Dendritic cell treated with granulocyte-macrophage colony-stimulating factor and Interleukin-4, amounts not matched to agents 40 ng/mL and 50 ng/mL, for 4 days (primary cell): ENCODE measurements at regions not wholly inside any gene's neighbourhood (a gene's known extent, or its start where the extent isn't known, plus 50 kb on each side); places are given as distances from the start of the nearest gene placed in this dataset.
"Not testable (repeated sequence)": the region's sequence is repeated elsewhere in the genome, so short reads cannot be mapped to it uniquely, and the experiment has no call there.

ENCODE experiments used
- H3K27ac Mint-ChIP-seq: one replicate; pipeline ENCODE4 v1.8.0; 2022; ENCODE audit warnings: mild to moderate bottlenecking, mixed read lengths
- H3K27me3 Mint-ChIP-seq: one replicate; pipeline ENCODE4 v1.8.0; 2022; ENCODE audit warnings: mild to moderate bottlenecking, mixed read lengths
- H3K36me3 Mint-ChIP-seq: one replicate; pipeline ENCODE4 v1.8.0; 2022; ENCODE audit warnings: low read depth, mixed read lengths
- H3K4me1 Mint-ChIP-seq: one replicate; pipeline ENCODE4 v1.8.0; 2022; ENCODE audit warnings: low read depth, mixed read lengths
- H3K4me3 Mint-ChIP-seq: one replicate; pipeline ENCODE4 v1.8.0; 2022; ENCODE audit warnings: mild to moderate bottlenecking, moderate library complexity, mixed read lengths
- H3K9me3 Mint-ChIP-seq: one replicate; pipeline ENCODE4 v1.8.0; 2022; ENCODE audit warnings: mixed read lengths
- intact Hi-C: fragments of 100-400 bp; cut with micrococcal nuclease; formaldehyde crosslinking; loops from one replicate; pipeline ENCODE4 v1.15.0; 2022

GRCh38 chr13:20332361-20333096, 100.4 kb upstream of the GJB6 start:
- peaks cover 10% of the 10 kb centered on the region for H3K27me3 Mint-ChIP-seq
- H3K4me3 Mint-ChIP-seq = no peak overlapping the region
- peaks cover 29% of the 10 kb centered on the region for H3K4me1 Mint-ChIP-seq
- intact Hi-C loops = no loop called here
- no peaks in the 10 kb centered on the region for H3K36me3 Mint-ChIP-seq
- peaks cover 11% of the 10 kb centered on the region for H3K9me3 Mint-ChIP-seq
- no peak overlapping the region for H3K27ac Mint-ChIP-seq

GRCh38 chr13:20331949-20332348, 99.8 kb upstream of the GJB6 start:
- Mint-ChIP-seq H3K4me3 (no peak overlapping the region), H3K9me3 (peaks cover 11% of the 10 kb centered on the region), H3K27me3 (peaks cover 6% of the 10 kb centered on the region), H3K36me3 (no peaks in the 10 kb centered on the region), H3K27ac (no peak overlapping the region), H3K4me1 (peaks cover 23% of the 10 kb centered on the region)
- intact Hi-C loops = no loop called here

GRCh38 chr13:20331419-20331818, 99.3 kb upstream of the GJB6 start:
- H3K27ac Mint-ChIP-seq = no peak overlapping the region
- intact Hi-C loops = no loop called here
- H3K9me3 Mint-ChIP-seq = peaks cover 15% of the 10 kb centered on the region
- H3K4me3 Mint-ChIP-seq = no peak overlapping the region
- H3K36me3 Mint-ChIP-seq = no peaks in the 10 kb centered on the region
- H3K27me3 Mint-ChIP-seq = peaks cover 4% of the 10 kb centered on the region
- H3K4me1 Mint-ChIP-seq = peaks cover 19% of the 10 kb centered on the region

GRCh38 chr13:20326809-20327208, 94.7 kb upstream of the GJB6 start:
- no peaks in the 10 kb centered on the region for H3K4me1 Mint-ChIP-seq
- no peak overlapping the region for H3K4me3 Mint-ChIP-seq
- H3K9me3 Mint-ChIP-seq = peaks cover 38% of the 10 kb centered on the region
- no peaks in the 10 kb centered on the region for H3K36me3 Mint-ChIP-seq
- no peak overlapping the region for H3K27ac Mint-ChIP-seq
- intact Hi-C loops = no loop called here
- H3K27me3 Mint-ChIP-seq = peaks cover 5% of the 10 kb centered on the region

- Mint-ChIP-seq H3K4me1 (no peaks in the 10 kb centered on the region), H3K9me3 (peaks cover 38% of the 10 kb centered on the region), H3K27me3 (peaks cover 10% of the 10 kb centered on the region), H3K36me3 (no peaks in the 10 kb centered on the region), H3K27ac (no peak overlapping the region), H3K4me3 (no peak overlapping the region)
- intact Hi-C loops = no loop called here
Observed at GRCh38 chr13:20326276-20326675, 94.2 kb upstream of the GJB6 start.

GRCh38 chr13:20320885-20321284, 88.8 kb upstream of the GJB6 start:
- Mint-ChIP-seq H3K4me1 (no peaks in the 10 kb centered on the region), H3K36me3 (no peaks in the 10 kb centered on the region), H3K27me3 (peaks cover 27% of the 10 kb centered on the region), H3K4me3 (no peak overlapping the region), H3K27ac (no peak overlapping the region), H3K9me3 (peaks cover 17% of the 10 kb centered on the region)
- intact Hi-C loops = no loop called here

- Mint-ChIP-seq H3K27ac (no peak overlapping the region), H3K4me1 (no peaks in the 10 kb centered on the region), H3K36me3 (no peaks in the 10 kb centered on the region), H3K9me3 (no peaks in the 10 kb centered on the region), H3K4me3 (no peak overlapping the region), H3K27me3 (peaks cover 5% of the 10 kb centered on the region)
- intact Hi-C loops = no loop called here
Observed at GRCh38 chr13:20313896-20314295, 81.8 kb upstream of the GJB6 start.

- Mint-ChIP-seq H3K4me3 (no peak overlapping the region), H3K36me3 (no peaks in the 10 kb centered on the region), H3K9me3 (peaks cover 10% of the 10 kb centered on the region), H3K27me3 (peaks cover 12% of the 10 kb centered on the region), H3K27ac (no peak overlapping the region), H3K4me1 (no peaks in the 10 kb centered on the region)
- intact Hi-C loops = no loop called here
Observed at GRCh38 chr13:20312292-20312691, 80.2 kb upstream of the GJB6 start.

- Mint-ChIP-seq H3K9me3 (peaks cover 14% of the 10 kb centered on the region), H3K27ac (no peak overlapping the region), H3K27me3 (peaks cover 13% of the 10 kb centered on the region), H3K4me3 (no peak overlapping the region), H3K36me3 (no peaks in the 10 kb centered on the region), H3K4me1 (no peaks in the 10 kb centered on the region)
- intact Hi-C loops = no loop called here
Observed at GRCh38 chr13:20311596-20311995, 79.5 kb upstream of the GJB6 start.

GRCh38 chr13:20311022-20311421, 78.9 kb upstream of the GJB6 start:
- intact Hi-C loops = no loop called here
- no peaks in the 10 kb centered on the region for H3K4me1 Mint-ChIP-seq
- H3K27ac Mint-ChIP-seq = no peak overlapping the region
- H3K4me3 Mint-ChIP-seq = no peak overlapping the region
- H3K27me3 Mint-ChIP-seq = peaks cover 16% of the 10 kb centered on the region
- H3K36me3 Mint-ChIP-seq = no peaks in the 10 kb centered on the region
- peaks cover 14% of the 10 kb centered on the region for H3K9me3 Mint-ChIP-seq

- intact Hi-C loops = no loop called here
- peaks cover 14% of the 10 kb centered on the region for H3K9me3 Mint-ChIP-seq
Observed at GRCh38 chr13:20306039-20306438, 73.9 kb upstream of the GJB6 start.

GRCh38 chr13:20305587-20305986, 73.5 kb upstream of the GJB6 start:
- intact Hi-C loops = no loop called here
- H3K27me3 Mint-ChIP-seq = peaks cover 52% of the 10 kb centered on the region
- no peak overlapping the region for H3K27ac Mint-ChIP-seq

More at GRCh38 chr13:20306039-20306438, 73.9 kb upstream of the GJB6 start:
- Mint-ChIP-seq H3K27ac (no peak overlapping the region), H3K4me3 (no peak overlapping the region), H3K36me3 (no peaks in the 10 kb centered on the region), H3K27me3 (peaks cover 48% of the 10 kb centered on the region), H3K4me1 (peaks cover 12% of the 10 kb centered on the region)

GRCh38 chr13:20304061-20304460, 71.9 kb upstream of the GJB6 start:
- H3K27ac Mint-ChIP-seq, H3K4me3 Mint-ChIP-seq, H3K36me3 Mint-ChIP-seq, intact Hi-C loops: not testable (repeated sequence)
- Mint-ChIP-seq H3K4me1 (peaks cover 12% of the 10 kb centered on the region), H3K9me3 (peaks cover 14% of the 10 kb centered on the region), H3K27me3 (peaks cover 66% of the 10 kb centered on the region)

More at GRCh38 chr13:20305587-20305986, 73.5 kb upstream of the GJB6 start:
- Mint-ChIP-seq H3K9me3 (peaks cover 14% of the 10 kb centered on the region), H3K36me3 (no peaks in the 10 kb centered on the region), H3K4me3 (no peak overlapping the region), H3K4me1 (peaks cover 12% of the 10 kb centered on the region)

- Mint-ChIP-seq H3K4me3 (no peak overlapping the region), H3K27ac (no peak overlapping the region), H3K27me3 (peaks cover 69% of the 10 kb centered on the region), H3K36me3 (no peaks in the 10 kb centered on the region), H3K4me1 (peaks cover 12% of the 10 kb centered on the region), H3K9me3 (peaks cover 14% of the 10 kb centered on the region)
- intact Hi-C loops = no loop called here
Observed at GRCh38 chr13:20303636-20304035, 71.5 kb upstream of the GJB6 start.
